Islet of Langerhans (tissue), 1 donor: ENCODE measurements at regions not wholly inside any gene's neighbourhood (a gene's known extent, or its start where the extent isn't known, plus 50 kb on each side); places are given as distances from the start of the nearest gene placed in this dataset.
"Not testable (repeated sequence)": the region's sequence is repeated elsewhere in the genome, so short reads cannot be mapped to it uniquely, and the experiment has no call there.

ENCODE experiments used
- FAIRE-seq: peaks from one replicate; lab custom pipeline; 2011; peaks lifted over from hg19 to GRCh38; lab: Jason Lieb, UNC

DNA sequence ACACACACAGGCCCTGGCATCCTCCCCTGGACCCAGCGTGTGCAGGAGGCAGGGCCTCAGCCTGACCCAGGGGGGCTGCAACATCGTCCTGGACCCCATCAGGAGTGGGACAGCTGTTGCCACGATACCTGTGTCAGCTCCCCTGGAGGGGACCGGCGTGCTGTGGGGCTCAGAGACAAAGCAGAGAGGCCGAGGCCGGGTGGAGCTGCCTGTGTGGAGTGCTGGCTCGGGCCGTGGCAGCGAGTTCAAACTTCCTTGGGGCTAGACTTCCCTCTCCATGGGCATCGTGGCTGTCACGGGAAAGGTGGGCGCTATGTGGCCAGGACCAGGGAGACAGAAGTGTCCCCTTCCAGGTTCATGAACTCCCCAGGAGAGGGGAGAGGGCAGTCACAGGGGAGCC is 155.0 kb upstream of the SFSWAP start:
- FAIRE-seq, result no peak

DNA sequence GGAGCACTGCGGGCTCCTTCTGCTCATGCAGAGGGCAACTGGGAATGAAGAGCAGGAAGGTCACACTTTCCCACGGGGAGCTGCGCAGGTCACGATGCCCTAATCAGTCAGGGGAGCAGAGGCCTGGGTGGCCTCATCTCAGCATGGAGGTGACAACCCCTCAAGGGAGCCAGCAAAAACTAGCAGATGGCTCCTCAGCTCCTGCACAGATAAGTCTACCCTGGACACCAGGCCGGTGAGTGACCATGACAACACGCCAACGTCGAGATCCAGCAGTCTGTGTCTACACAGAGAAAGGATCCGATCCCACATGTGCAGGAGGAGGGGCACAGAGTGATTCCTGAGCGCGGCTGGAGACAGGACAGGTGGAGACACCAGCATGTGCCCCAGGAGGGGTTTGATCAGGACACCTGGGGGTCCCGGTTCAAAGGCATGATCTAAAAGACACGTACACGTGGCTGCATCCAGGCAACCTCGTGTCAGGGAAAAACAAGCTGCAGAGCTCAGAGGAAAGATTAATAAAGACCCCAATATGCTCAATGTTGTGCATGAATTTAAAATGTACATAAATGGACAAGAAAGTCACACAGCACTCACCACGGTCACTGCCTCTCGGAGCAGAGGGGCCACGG is 153.7 kb upstream of the SFSWAP start:
- FAIRE-seq, result no peak

DNA sequence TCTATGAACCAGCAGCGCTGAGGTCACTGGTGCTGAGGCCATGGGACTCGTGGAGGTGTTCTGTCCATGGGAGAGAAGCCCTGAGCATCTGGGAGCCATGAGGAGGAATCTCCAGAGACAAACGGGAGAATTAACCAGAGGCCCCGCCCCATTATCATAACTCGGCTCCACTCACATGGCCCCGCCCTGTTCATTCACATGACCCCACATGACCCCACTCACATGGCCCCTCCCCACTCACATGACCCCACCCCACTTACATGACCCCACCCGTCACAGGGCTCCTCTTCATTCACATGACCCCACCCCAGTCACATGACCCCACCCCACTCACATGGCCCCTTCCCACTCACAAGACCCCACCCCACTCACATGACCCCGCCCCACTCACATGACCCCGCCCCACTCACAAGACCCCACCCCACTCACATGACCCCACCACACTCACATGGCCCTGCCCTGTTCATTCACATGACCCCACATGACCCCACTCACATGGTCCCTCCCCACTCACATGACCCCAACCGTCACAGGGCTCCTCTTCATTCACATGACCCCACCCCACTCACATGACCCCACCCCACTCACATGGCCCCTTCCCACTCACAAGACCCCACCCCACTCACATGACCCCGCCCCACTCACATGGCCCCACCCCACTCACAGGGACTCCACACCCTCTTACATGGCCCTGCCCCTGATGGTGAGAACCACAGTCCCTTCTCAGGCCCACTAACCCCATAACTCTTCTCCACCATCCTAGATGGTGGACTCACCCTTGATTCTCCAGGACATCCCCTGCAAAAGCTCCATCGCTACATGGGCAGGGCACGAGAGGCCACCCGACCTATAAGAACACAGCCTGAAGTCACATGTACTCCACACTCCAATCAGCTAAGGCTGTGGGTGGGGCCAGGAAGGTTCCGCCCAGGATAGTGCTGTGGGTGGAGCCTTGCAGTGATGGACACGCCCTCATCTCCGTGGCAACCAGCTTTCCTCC is 151.1 kb upstream of the SFSWAP start:
- FAIRE-seq, result no peak

DNA sequence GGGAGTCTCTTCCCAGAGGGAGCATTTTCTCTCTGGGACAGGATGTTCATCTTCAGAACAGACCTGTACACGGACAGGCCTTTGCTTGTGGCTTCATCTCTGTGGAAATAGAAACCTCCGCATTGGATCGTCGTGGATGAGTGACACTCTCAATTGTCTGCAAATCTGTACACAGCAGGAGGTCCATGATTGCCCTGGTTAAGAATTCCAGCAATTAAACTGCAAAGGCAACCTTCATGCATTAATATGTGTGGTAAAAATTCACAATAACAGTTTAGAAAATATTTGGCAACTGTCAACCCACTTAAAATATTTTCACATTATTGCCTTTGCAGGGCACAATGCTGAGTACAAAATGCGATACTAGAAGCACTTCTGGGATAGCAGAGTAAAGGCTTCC is 149.8 kb upstream of the SFSWAP start:
- no peak for FAIRE-seq

DNA sequence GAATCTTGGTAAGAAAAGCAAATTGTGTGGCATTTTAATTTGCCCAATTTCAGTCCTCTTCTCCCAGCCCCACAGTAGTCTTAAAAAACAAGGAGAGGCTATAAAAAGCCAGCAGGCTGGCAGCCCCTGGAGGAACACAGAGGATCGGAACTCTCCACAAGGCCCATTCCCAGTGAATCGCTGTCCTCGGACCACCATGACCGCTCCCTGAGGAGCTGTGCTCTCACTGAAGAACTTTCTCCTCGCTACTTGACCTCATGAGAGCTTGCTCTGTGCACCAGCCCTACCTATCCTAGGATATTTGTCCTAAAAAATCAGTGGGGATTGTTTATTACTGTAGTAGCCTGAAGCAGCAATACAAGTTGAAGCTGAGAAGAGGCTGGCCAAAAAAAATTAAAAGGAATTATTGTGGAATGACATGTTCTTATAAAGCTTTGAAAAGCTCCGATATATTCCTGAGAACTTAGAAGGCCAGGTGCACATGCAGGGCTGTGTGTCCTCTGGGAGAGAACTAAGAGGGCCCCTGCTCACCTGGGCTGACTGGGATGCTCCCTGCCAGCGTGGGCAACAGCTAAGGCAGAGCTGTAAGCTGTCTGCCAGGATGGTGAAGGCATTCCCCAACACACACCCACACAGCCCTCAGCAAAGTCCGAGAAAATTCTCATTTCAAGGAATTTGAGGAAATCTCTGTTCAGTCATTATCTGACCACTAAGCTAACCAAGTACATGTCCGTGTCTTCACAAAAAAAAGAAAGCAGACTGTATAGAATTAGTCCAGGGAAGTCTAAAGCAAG is 148.8 kb upstream of the SFSWAP start:
- FAIRE-seq, result no peak

DNA sequence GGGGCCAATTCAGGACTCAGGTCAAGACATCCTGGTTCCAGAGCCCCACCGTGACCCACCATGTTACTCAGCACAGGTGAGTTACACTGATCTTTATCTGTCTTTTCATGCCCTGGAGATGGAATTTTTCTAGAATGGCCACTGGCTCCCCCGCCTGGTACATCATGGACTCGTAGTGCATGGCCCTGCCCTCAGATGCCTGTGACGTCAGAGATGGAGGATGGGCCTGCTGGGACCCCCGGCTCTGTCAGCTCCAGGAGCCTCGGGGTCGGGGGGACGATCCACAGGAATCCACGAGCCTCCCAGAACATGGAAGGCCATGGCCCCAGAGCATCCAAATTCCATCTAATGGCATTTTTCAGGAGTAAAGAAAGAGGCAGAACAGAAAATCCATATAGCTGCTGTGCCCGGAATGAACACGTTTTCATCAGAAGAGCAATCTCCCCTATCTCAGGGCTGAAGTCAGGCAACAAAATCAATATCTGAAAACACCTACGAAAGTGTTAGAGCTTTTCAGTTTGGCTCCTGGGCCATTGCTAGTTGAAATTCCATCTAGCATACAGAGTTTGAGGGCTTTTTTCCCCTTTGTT is 146.7 kb upstream of the SFSWAP start:
- FAIRE-seq, result not testable (repeated sequence)

DNA sequence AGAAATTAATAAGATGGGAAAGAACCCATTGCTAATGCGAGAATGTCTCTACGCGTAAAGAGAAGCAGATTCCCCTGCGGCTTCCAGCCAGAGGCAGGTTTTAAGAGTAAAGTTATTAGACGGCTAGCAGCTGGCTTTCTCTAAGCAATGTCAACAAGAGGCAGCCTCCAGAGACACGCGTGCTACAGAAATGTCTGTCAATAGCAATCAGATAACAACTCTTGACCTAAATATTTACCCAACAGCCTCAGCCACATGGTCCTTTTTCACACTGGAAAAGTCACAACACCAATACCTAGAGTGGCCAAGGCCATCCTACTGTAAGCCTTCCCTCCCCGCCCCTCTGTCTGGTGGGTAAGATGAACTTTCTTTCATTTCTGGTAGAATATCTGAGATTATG is 146.0 kb upstream of the SFSWAP start:
- no peak for FAIRE-seq

DNA sequence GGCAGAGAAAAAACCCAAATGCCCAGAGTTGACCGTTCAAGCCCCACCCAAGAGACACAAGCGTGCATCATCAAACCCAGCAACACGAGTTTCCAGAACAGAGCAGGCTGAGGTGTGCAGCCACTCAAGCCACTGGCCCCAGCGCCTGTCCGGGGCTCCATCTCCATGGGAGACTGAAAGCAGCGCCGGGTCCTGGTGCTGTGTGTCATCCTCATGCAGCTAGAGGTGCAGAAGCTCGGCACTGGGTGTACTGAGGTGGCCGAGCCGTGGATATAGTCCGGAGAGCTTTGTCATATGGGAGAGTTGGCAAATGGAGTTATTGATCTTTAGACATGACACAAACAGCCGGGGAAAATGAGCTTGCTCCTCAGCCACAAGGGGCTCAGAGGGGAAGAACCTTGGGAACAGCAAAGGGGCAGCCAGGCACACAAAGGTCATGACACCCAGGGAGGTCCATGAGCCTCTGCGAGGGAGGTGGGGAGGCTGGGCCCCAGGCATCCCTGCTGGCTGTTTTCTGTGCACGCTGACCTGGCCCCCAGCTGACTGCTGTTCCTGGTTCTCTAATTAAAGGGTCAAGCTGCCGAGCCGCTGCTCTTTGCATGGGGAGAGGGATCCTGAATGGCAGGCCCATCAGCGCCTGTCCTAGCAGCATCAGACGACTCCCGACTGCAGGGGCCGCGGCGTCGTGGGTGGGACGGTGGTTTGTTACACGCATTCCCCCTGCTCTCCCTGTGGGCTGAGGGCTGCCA is 145.4 kb upstream of the SFSWAP start:
- no peak for FAIRE-seq

DNA sequence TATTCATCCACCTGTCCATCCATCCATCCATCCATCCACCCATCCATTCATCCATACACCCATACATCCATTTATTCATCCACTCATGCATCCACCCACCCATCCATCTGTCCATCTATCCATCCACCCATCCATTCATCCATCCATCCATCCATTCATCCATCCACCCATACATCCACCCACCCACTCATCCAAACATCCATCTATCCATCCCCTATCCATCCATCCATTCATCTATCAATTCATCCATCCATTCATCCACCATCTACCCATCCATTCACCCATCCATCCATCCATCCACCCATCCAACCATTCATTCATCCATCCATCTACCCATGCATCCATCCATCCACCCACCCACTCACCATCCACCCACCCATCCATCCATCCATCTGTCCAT is 142.6 kb upstream of the SFSWAP start:
- no peak for FAIRE-seq

DNA sequence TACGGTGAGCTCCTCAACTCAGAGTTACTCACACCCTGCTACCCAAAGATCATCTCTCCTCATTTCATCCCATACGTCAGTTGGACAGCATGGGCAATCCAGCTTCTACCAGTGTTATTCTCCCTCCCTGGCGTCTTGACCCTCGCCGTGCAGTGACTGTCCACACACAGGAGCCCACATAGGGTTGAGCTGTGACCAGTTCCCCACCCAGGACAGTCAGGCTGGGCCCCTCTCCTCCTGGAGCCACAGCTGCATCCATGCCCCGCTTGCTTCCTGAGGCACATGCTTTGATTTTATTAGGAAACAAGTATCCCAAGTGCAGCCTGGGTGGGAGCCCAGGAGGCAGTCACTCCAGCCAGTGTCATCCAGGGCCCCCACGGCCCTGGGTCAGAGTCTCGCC is 140.3 kb upstream of the SFSWAP start:
- no peak for FAIRE-seq

DNA sequence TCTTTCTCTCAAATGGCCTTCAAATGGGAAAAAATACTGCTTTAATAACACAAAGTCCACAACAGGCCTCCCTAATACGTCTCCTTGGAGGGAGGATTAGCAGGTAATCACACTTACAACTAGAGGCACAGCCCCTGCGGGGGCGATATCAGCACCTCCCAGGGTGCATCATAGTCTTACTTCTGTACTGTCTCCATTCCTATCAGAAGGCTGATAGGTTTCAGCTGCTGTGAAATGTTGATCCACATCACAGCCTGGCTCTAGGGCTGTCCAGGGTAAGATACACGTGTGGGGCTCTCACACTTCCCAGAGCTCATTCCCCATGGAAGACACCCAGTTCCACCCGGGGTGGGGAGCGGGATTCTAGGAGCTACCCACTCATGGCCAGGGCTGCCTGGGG is 139.1 kb upstream of the SFSWAP start:
- no peak for FAIRE-seq

DNA sequence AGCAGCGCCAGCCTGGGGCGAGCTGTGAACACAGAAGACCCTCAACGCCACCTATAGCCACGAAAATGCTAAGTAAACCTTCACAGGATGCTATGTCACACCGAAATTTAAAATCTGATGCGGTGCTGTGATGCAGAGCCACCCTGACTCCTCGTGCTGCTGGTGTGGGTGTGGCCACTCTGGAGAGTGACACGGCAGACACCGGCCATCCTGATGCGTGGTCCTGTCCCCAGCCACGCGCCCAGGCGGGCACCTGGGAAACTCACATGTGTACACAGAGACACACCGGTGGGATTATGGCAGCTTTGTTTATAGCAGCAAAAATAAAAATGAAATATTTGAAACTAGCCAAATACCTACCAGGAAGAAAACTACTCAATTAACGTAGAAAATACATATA is 138.3 kb upstream of the SFSWAP start:
- FAIRE-seq, result no peak

DNA sequence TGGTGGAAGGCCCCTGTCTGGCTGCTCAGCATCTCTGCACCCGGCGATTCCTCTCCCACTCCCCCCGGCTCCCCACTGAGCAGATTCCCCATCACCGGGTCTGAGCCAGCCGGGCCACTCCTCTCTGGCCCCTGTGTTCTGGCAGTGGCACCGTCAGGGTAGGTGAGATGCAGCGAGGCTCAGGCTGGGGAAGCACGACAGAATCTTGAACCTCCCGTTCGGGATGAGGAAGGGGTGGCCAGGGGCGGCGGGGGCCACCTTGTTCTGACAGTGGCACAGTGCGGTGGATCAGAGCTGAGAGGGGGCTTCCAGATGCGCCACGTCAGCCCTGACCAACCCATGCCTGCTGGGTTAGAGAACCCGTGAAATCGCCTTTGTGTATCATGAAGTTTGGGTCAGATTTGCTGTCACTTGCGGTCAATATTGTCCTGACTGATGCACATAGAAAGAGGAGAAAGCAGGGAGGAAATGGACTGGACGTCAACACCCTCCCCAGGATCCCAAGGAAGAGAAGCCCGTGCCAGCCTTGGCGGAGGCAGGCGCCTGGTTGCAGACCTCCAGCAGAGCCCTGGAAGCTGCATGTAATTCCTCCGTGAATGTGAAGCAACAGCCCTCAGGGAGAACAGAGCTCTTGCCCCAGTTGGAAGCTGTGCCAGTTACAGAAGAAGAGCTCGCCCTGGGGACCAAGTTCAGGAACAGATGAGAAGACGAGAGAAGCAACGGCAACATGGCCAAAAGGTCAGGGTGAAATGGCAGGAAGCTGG is 137.1 kb upstream of the SFSWAP start:
- no peak for FAIRE-seq

DNA sequence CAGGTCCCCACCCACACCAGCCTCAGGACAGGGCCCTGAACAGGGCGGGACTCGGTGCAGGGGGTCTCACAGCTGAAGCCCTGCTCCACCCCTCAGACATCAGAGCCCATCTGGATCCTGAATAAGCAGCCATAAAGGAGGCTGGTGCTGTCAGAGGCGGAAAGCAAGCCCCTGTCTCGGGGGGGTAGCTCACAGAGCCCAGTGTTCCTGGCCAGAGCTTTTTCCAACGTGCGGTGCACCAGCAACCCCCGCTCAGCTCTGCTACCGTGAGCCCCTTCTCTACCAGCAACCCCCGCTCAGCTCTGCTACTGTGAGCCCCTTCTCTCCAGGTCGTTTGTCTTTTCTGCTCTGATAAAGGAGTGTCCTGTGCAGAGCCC is 136.5 kb upstream of the SFSWAP start:
- no peak for FAIRE-seq

DNA sequence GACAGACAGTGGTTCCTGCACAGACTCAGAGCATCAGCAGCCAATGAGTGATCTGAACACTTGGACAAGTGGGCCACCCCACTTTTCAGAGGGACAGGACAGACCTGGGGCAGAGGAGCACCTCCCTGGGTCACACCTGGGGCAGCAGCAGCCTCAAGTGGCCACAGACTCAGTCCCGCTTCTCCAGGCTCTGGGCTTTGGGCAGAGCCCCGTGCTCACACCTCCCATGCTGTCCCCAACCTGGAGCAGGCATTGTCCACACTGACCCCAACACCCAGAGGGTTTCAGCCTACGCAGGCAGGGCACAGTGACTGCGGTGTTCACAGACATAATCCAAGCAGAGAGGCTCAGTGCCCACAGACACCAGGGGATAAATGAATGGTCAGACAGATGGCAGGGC is 135.5 kb upstream of the SFSWAP start:
- FAIRE-seq, result no peak

DNA sequence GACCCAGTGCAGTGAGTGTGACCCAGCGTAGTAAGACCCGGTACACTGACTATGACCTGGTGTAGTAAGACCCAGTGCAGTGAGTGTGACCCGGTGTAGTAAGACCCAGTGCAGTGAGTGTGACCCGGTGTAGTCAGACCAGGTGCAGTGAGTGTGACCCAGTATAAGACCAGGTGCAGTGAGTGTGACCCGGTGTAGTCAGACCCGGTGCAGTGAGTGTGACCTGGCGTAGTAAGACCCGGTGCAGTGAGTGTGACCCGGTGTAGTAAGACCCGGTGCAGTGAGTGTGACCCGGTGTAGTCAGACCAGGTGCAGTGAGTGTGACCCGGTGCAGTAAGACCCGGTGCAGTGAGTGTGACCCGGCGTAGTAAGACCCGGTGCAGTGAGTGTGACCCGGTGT is 134.2 kb upstream of the SFSWAP start:
- not testable (repeated sequence) for FAIRE-seq

DNA sequence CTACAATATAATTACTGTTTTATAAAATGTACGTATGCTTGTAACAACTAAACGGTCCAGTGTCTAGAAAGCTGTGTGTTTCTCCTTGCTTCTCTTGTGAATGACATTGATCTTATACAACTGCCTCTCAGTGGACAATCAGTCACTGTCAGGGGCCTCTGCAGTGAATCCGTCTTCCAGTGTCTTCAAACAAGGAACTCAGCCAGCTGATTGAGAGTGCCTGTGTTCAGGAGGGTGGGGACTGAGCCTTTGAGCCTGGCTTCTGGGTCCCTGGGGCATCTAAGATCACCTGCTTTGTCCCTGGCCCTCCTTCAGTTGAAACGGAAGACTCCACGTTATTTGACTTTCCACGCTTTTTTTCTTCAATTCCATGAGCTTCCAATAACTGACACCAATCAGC is 133.1 kb upstream of the SFSWAP start:
- no peak for FAIRE-seq

DNA sequence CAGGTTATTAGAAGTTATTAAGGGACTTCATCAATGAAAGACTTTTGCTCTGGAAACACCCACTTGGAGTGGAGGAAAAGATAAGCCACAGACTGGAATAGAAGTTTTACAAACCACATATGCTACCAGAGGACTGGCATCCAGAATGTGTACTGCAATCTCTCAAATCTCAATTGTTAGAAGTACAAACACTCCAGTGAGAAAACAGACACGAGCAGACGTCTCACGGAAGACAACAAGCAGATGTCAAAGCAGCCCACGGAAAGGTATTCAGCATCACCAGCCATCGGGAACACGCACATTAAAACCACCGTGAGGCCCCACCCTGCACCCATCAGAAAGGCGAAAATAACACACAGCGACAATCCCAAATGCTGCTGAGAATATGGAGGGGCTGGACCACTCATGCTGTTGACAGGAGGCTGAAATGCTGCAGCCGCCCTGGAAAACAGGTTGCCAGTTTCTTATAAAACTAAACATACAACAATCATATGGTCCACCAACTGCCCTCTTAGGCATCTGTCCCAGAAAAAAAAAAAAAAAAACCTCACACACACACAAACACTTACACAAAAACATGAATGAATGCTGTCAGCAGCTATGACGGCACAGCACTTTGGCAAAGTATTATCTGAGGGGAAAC is 131.9 kb upstream of the SFSWAP start:
- FAIRE-seq, result no peak

DNA sequence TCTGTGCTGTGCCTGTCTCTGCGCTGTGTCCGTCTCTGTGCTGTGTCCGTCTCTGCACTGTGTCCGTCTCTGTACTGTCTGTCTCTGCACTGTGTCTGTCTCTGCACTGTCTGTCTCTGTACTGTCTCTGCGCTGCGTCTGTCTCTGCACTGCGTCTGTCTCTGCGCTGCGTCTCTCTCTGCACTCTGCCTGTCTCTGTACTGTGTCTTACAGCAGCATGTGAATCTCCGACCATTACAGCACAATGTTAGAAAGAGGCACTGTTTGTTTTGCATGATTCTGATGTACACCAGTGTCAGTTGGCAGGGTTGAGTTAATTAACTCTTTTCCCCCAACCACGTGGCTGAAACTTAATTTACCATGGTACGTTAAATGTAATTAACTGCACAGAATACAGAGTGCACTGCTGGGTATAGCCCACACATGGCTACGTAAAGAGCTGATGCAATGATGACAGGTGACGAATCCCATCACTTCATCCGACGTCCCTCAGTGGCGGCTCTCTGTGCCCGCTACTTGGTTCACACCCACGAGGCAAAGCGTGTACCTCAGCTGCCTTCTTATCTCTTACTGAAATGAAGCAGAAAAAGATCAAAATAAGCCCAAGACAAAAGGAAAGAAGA is 127.7 kb upstream of the SFSWAP start:
- FAIRE-seq, result no peak

DNA sequence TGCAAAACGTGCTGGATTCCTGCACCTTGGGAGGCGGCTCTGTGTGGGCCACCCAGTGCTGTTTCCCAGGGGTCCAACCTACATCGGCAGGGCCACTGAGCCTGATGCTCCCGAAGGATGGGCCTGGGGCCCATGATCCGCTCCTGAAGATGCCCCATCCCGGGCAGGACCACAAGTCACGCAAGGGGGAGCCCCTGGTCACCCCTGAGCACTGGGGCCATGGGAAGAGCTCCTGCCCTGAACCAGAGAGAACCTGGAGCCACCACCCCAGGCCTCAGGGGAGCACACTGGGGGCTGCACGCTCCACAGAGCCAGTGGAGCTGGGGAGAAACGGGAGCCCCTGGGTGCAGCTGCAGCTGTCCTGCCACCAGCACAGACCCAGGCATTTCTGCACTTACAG is 124.6 kb upstream of the SFSWAP start:
- no peak for FAIRE-seq
